ENCODE measurements at regions not wholly inside any gene's neighbourhood (a gene's known extent, or its start where the extent isn't known, plus 50 kb on each side); places are given as distances from the start of the nearest gene placed in this dataset.
"Not testable (repeated sequence)": the region's sequence is repeated elsewhere in the genome, so short reads cannot be mapped to it uniquely, and the experiment has no call there.

DNA sequence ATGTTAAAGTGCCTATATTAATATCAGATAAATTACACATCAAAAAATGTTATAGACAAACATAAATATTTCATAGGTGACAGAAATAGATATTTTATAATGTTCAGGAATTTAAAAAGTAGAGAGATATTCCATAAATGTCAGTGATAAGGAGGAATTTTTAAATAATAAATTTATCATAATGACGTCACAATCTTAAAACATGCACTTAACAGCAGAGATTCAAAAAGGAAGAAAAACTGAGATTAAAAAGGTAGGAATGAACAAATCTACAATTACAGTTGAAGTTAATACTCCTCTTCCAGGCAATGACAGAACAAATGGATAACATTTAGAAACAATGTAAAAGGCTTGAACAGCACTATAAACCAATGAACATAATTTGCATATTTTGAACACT is 345.4 kb upstream of the NOX3 start:
- no peak for DNase-seq

GRCh38 chr6:155798876-155799275 is 343.2 kb upstream of the NOX3 start:
- DNase-seq = not testable (repeated sequence)

DNA sequence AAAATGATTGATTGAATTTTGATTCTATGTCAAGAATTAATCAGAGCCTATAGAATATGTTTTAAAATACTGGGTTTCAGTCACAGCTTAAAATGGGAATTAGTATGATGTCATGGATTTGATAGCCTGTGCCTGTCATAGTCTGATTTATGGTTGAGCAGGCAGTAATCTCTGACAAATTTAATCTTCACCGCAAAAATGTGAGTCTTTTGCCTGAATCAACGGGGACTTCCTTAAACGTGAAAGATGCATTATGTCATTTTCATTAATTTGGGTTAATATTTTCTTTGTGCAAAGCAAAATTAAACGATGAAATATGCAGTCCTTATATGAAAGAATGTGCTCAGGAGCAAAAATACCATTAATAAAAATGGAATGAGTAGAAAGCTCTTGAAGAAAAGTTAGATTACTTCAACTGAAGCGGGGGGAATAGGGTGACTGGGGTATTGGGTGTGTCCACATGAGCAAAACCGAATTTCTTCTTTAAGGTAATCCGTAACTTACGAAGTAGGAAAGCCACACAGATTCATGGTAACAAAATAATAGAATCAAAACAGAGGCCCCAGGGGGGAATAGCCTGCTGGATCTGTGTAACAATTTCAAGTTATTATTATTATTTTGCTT is 339.6 kb upstream of the NOX3 start:
- DNase-seq = no peak

DNA sequence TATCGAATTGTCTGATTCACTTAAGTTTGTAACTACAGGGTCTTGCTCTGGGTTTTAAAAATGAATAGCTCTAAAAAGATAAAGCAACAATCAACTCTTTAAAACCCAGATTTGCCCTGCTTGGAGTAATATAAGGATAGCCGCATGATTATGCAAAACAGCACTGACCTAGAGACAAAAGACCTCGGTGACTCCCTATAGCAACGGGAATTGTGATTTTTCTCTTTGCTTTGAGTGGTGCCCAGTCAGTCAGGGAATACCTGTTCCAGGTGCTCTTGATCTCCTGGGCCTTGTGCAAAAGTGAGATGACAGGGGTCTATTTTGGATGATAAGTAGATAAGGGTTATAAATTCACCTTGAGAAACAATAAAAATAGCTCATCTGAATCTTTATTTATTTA is 336.3 kb upstream of the NOX3 start:
- no peak for DNase-seq

GRCh38 chr6:155791186-155791585 is 335.5 kb upstream of the NOX3 start:
- DNase-seq = no peak

GRCh38 chr6:155787168-155787567 is 331.5 kb upstream of the NOX3 start:
- DNase-seq = no peak

- DNase-seq = no peak
Observed at GRCh38 chr6:155786528-155786927, 330.9 kb upstream of the NOX3 start.

GRCh38 chr6:155782739-155783459 is 327.3 kb upstream of the NOX3 start:
- no peak for DNase-seq

DNA sequence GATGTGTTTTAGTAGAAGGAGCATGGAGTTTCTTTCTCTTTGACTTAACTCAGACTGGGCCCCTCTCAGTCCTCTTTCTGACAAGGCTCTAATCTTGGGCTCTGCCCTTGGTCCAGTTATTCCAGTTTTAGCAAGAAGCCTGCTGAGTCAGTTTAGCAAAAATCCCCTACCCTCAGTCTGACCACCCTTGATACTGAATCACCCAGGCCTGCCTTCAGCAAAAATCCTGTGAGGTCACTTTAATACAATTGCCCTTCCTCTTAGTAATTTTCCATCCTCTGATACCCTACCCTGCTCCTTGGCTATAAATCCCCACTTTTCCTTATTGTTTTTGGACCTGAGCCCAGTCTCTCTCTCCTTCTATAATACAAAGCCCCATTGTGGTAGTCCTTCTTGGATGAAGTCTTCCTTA is 326.7 kb upstream of the NOX3 start:
- no peak for DNase-seq

DNA sequence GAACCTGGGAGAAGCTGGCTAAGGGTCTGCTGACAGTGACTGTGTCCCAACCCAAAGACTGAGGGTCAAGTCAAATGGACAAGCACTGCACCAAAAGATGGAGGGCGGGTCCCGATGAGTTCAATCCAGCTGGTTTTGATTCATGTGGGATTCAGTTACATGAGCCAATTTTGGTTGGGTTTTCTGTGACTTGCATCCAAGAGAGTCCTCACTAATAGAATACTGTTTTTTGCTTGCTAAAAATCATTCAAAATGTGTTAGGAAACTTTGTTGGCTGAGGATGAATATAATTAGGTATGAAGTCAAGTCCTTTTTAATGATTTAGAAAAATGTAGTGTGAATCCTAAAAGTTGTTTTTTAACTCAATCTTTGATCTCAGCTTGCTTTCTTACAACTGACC is 323.8 kb upstream of the NOX3 start:
- DNase-seq = no peak

DNA sequence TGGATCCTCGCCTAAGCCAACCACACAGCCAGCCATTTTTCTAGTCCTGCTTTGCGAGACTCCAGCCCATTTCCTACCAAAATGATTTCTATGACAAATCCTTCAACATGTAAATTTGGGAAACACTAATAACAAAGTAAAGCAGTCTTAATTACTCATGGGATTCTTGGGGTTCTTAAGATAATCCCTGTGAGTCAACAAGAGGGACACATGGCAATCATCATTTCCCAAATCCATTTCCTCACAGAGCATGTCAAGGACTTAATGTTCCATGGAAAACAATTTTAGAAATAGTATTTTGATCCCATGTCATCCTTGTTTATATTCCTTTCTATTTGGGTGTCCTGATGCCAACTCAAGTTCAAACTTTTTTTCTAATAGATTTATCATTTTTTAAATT is 322.7 kb upstream of the NOX3 start:
- no peak for DNase-seq

- no peak for DNase-seq
Observed at GRCh38 chr6:155771822-155772221, 316.2 kb upstream of the NOX3 start.

GRCh38 chr6:155770856-155771255 is 315.2 kb upstream of the NOX3 start:
- no peak for DNase-seq

DNA sequence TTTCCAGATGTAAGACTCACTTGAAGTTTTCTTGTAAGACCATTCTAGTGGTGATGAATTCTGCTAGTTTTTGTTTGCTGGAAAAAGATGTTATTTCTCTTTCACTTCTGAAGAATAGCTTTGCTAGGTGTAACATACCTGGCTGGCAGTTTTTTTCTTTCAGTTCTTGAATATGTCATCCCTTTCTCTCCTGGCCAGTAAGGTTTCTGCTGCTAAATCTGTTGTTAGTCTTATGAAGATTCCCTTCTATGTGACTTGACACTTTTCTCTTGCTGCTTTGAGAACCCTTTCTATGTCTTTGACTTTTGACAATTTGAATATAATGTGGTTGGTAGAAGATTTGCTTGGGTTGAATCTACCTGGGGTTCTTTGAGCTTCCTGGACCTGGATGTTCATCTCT is 314.7 kb upstream of the NOX3 start:
- no peak for DNase-seq

DNA sequence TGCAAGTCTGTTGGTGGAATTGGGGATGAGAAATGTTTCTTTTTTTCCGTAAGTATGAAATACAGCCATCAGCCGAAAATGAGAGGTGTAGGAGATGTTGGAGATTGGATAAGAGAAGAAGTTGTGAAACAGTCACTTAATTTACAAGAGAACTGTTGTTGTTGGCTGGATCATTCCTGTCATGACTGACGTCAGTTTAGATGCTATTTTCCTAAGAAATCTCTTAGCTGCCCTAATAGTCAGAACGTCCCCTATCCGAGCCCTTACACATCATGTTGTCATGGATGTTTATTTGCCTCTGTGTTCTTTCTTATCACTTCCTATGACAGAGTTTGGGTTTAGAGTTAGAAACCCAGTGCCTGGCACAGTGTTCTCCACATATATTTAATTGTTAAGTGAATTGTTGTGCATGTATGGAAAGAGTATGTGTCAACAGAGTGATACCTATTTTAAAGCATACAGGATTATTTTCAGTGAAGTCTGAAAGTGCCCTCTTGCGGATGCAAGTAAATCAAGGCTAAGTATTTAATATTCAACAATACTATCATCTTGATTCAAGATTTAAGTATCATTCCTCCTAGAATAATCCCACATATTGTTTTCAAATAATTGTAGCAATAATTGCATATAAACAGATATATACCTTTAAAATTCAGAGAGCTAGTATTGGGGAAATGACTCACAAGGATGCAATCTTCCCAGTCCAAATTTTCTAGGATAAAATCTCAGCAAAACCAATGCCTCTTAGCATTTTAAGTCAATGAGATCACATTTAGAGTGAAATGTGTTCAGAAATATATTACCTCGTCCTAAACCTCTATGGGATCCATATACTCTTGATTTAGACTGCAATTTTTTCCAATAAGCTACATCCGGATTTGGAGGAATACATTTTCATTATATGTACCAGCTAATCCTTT is 309.9 kb upstream of the NOX3 start:
- DNase-seq = no peak

- no peak for DNase-seq
Observed at GRCh38 chr6:155762649-155763048, 307.0 kb upstream of the NOX3 start.

DNA sequence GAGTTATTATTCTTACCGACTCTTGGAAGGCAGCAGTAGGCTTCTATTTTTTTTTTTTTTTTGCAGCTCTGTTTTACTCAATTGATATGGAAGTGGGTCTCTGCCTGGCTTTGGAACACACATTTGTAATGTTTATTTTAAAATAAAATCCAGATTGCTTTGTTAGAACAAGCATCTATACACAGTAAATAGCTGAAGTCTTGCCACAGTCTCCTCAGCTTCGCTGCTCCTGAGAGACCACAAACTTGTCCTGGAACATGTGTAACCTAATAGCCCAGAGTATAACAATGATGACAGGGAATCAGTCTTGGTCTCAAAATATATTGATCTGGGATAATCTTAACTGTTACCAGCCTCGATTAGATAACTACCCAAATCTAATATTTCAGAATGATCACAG is 299.8 kb upstream of the NOX3 start:
- DNase-seq = no peak

DNA sequence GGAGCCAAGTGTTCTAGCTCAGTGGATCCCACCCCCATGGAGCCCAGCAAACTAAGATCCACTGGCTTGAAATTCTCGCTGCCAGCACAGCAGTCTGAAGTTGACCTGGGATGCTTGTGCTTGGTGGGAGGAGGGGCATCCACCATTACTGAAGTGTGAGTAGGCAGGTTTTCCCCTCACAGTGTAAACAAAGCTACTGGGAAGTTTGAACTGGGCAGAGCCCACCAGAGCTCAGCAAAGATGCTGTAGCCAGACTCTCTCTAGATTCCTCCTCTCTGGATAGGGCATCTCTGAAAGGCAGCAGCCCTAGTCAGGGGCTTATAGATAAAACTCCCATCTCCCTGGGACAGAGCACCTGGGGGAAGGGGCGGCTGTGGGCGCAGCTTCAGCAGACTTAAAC is 293.1 kb upstream of the NOX3 start:
- DNase-seq = not testable (repeated sequence)

- no peak for DNase-seq
Observed at GRCh38 chr6:155747491-155747890, 291.9 kb upstream of the NOX3 start.

- no peak for DNase-seq
Observed at GRCh38 chr6:155740781-155741399, 285.3 kb upstream of the NOX3 start.

DNA sequence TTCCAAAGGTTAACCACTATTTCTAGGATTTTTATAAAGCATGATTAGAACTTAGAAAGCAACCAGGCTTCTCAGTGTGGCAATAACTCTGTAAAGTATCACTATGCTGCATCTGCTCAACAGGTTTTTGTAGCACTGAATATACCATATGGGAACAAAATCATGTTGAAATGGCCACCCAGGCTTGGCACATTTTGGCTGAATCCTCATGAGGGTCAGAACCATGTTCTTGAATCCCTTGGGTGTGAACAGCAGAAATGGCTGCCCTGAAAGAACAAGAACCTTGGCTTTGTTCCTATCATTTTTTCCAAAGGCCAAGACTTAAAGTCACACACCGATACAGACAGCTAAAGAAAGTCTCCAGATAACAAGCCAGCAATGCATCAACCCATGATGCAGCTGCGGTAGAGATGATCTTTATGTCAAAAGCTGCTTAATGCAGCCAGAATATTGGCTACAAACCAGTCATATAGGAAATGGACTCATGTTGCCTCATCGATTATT is 283.0 kb upstream of the NOX3 start:
- DNase-seq = no peak

- no peak for DNase-seq
Observed at GRCh38 chr6:155717374-155717773, 261.7 kb upstream of the NOX3 start.

- no peak for DNase-seq
Observed at GRCh38 chr6:155710704-155711103, 255.1 kb upstream of the NOX3 start.
